Calu3 (cell line): ENCODE measurements at regions not wholly inside any gene's neighbourhood (a gene's known extent, or its start where the extent isn't known, plus 50 kb on each side); places are given as distances from the start of the nearest gene placed in this dataset.

ENCODE experiments used
- BruUV-seq: library from RNA; stranded (reverse); fragments of 400-500 nt; replicated peaks from 2 replicates; lab custom pipeline; 2021; lab: Mats Ljungman, UMichigan
- CTCF ChIA-PET: fragments of 300-600 bp; sonication (Branson Sonifier 250); formaldehyde crosslinking; loops from one replicate; lab custom pipeline; 2022; ENCODE audit warnings: antibody characterized with exemption; lab: Charles Lee
- DNase-seq: peaks from one replicate; pipeline ENCODE4 v3.0.0; 2022
- H3K27ac Mint-ChIP-seq: one replicate; pipeline ENCODE4 v1.8.0; 2022; ENCODE audit warnings: mixed read lengths; ENCODE audit not compliant: unreplicated experiment
- H3K27me3 Mint-ChIP-seq: one replicate; pipeline ENCODE4 v1.8.0; 2022; ENCODE audit warnings: mixed read lengths; ENCODE audit not compliant: unreplicated experiment
- H3K36me3 Mint-ChIP-seq: one replicate; pipeline ENCODE4 v1.8.0; 2022; ENCODE audit warnings: mild to moderate bottlenecking, moderate library complexity, mixed read lengths; ENCODE audit not compliant: insufficient read depth, unreplicated experiment
- H3K4me1 Mint-ChIP-seq: one replicate; pipeline ENCODE4 v1.8.0; 2022; ENCODE audit warnings: mild to moderate bottlenecking, low read depth, mixed read lengths; ENCODE audit not compliant: unreplicated experiment
- H3K4me3 Mint-ChIP-seq: one replicate; pipeline ENCODE4 v1.8.0; 2022; ENCODE audit warnings: mild to moderate bottlenecking, low read depth, moderate library complexity, mixed read lengths; ENCODE audit not compliant: unreplicated experiment
- H3K9me3 Mint-ChIP-seq: one replicate; pipeline ENCODE4 v1.8.0; 2022; ENCODE audit warnings: low read depth, mixed read lengths; ENCODE audit not compliant: unreplicated experiment
- CTCF ChIP-seq: fragments of 200-600 bp; IDR thresholded peaks from one replicate; pipeline ENCODE4 v1.8.0; 2022; ENCODE audit warnings: antibody characterized with exemption; ENCODE audit not compliant: unreplicated experiment
- intact Hi-C: fragments of 100-400 bp; cut with micrococcal nuclease; formaldehyde crosslinking; loops from one replicate; pipeline ENCODE4 v1.10.0; 2022; ENCODE audit not compliant: unreplicated experiment

GRCh38 chr3:181230258-181230657 lies 240.7 kb upstream of the DNAJC19 start:
- BruUV-seq, result no TSS peak
- Mint-ChIP-seq H3K36me3 (no peaks in the 10 kb centered on the region), H3K27me3 (no peaks in the 10 kb centered on the region), H3K4me1 (no peaks in the 10 kb centered on the region), H3K27ac (no peak overlapping the region), H3K4me3 (no peak overlapping the region), H3K9me3 (peaks cover 3% of the 10 kb centered on the region)
- TF ChIP-seq CTCF, result no peak
- CTCF ChIA-PET, result no interaction called here
- intact Hi-C loops, result no loop called here
- no peak for DNase-seq

GRCh38 chr3:181213347-181213746 lies 223.8 kb upstream of the DNAJC19 start:
- H3K4me1 Mint-ChIP-seq, result no peaks in the 10 kb centered on the region
- no peak for TF ChIP-seq CTCF
- intact Hi-C loops, result loop anchor here (10.0 kb wide), 1 partner anchor 331 kb away; no protein-coding TSS in a partner anchor
- no peak overlapping the region for H3K27ac Mint-ChIP-seq
- H3K4me3 Mint-ChIP-seq, result no peak overlapping the region
- H3K27me3 Mint-ChIP-seq, result no peaks in the 10 kb centered on the region
- no peaks in the 10 kb centered on the region for H3K36me3 Mint-ChIP-seq
- CTCF ChIA-PET, result no interaction called here
- BruUV-seq, result no TSS peak
- no peak for DNase-seq
- H3K9me3 Mint-ChIP-seq, result no peaks in the 10 kb centered on the region

- DNase-seq, result no peak
- CTCF ChIA-PET, result interaction anchor here (0.5 kb wide), 1 partner anchor 1513 kb away, joined by 9 read pairs; no protein-coding TSS in a partner anchor
- no peak overlapping the region for H3K4me3 Mint-ChIP-seq
- H3K36me3 Mint-ChIP-seq, result no peaks in the 10 kb centered on the region
- TF ChIP-seq CTCF, result no peak
- no peaks in the 10 kb centered on the region for H3K4me1 Mint-ChIP-seq
- H3K27ac Mint-ChIP-seq, result no peak overlapping the region
- intact Hi-C loops, result loop anchor here (10.0 kb wide), 1 partner anchor 333 kb away; no protein-coding TSS in a partner anchor
- no peaks in the 10 kb centered on the region for H3K27me3 Mint-ChIP-seq
- no TSS peak for BruUV-seq
- H3K9me3 Mint-ChIP-seq, result no peaks in the 10 kb centered on the region
Observed at GRCh38 chr3:181212271-181212670, 222.7 kb upstream of the DNAJC19 start.

- TF ChIP-seq CTCF, result no peak
- intact Hi-C loops, result loop anchor here (1.0 to 10.0 kb wide), 4 partner anchors 68 to 490 kb away; no protein-coding TSS in a partner anchor
- CTCF ChIA-PET, result interaction anchor here (0.5 to 2.9 kb wide), 14 partner anchors 9 to 1474 kb away, joined by 3 to 38 read pairs (median 4); no protein-coding TSS in a partner anchor
- no TSS peak for BruUV-seq
- H3K4me3 Mint-ChIP-seq, result no peak overlapping the region
- no peaks in the 10 kb centered on the region for H3K4me1 Mint-ChIP-seq
- no peaks in the 10 kb centered on the region for H3K9me3 Mint-ChIP-seq
- no peak for DNase-seq
- no peak overlapping the region for H3K27ac Mint-ChIP-seq
- no peaks in the 10 kb centered on the region for H3K36me3 Mint-ChIP-seq
- no peaks in the 10 kb centered on the region for H3K27me3 Mint-ChIP-seq
Observed at GRCh38 chr3:181210275-181210674, 220.7 kb upstream of the DNAJC19 start.
